MCF 10A (cell line): ENCODE measurements at regions not wholly inside any gene's neighbourhood (a gene's known extent, or its start where the extent isn't known, plus 50 kb on each side); places are given as distances from the start of the nearest gene placed in this dataset.

Experiments
- BruUV-seq: library from RNA; stranded (reverse); fragments of 400-500 nt; replicated peaks from 2 replicates; lab custom pipeline; 2021; lab: Mats Ljungman, UMichigan
- CTCF ChIA-PET: fragments of 300-600 bp; sonication (Branson Sonifier 250); formaldehyde crosslinking; extraction: SDS; loops from one replicate; lab custom pipeline; 2021; ENCODE audit warnings: antibody characterized with exemption, inconsistent platforms; lab: Yijun Ruan, JAX
- POLR2A ChIA-PET: fragments of 300-600, 350-650 bp; sonication (Branson Sonifier 250); formaldehyde crosslinking; extraction: SDS; loops from one replicate; lab custom pipeline; 2020; ENCODE audit warnings: antibody characterized with exemption, inconsistent platforms; lab: Yijun Ruan, JAX
- DNase-seq: peaks from one replicate; pipeline ENCODE4 v3.0.0-alpha.2; 2018; ENCODE audit not compliant: unreplicated experiment
- H3K27ac Mint-ChIP-seq: one replicate; pipeline ENCODE4 v1.8.0; 2022; ENCODE audit warnings: mild to moderate bottlenecking, low read depth, mixed read lengths; ENCODE audit not compliant: unreplicated experiment
- H3K27me3 Mint-ChIP-seq: one replicate; pipeline ENCODE4 v1.8.0; 2022; ENCODE audit warnings: mixed read lengths; ENCODE audit not compliant: insufficient read depth, unreplicated experiment
- H3K36me3 Mint-ChIP-seq: one replicate; pipeline ENCODE4 v1.8.0; 2022; ENCODE audit warnings: mild to moderate bottlenecking, moderate library complexity, mixed read lengths; ENCODE audit not compliant: insufficient read depth, unreplicated experiment
- H3K4me1 Mint-ChIP-seq: one replicate; pipeline ENCODE4 v1.8.0; 2022; ENCODE audit warnings: mixed read lengths; ENCODE audit not compliant: insufficient read depth, unreplicated experiment
- H3K4me3 Mint-ChIP-seq: one replicate; pipeline ENCODE4 v1.8.0; 2022; ENCODE audit warnings: mild to moderate bottlenecking, moderate library complexity, mixed read lengths; ENCODE audit not compliant: unreplicated experiment
- H3K9me3 Mint-ChIP-seq: one replicate; pipeline ENCODE4 v1.8.0; 2022; ENCODE audit warnings: mixed read lengths; ENCODE audit not compliant: unreplicated experiment
- CTCF ChIP-seq: fragments of 200-600 bp; IDR thresholded peaks from one replicate; pipeline ENCODE4 v1.8.0; 2022; ENCODE audit warnings: antibody characterized with exemption, mild to moderate bottlenecking; ENCODE audit not compliant: unreplicated experiment
- intact Hi-C: fragments of 100-400 bp; cut with micrococcal nuclease; formaldehyde crosslinking; loops from 2 replicates; pipeline ENCODE4 v1.14.1; 2022

DNA sequence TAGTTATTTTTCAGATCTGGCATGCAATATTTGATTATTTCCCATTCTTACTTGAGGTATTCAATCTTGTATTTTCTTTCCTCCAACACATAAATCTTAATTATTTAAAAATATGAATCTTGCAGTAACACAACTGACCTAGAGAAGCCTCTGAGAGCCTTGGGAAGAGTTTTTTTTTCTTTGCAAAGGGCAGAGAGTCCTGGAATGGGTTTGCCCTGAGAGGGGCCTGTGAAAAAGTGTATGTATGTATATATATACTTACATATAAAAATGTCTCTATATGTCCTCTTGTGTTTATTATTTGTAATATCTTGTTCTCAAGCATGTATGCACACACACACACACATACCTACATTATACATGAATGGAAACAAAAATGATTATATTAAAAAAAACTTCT is 801.2 kb upstream of the SLITRK1 start:
- no peak for TF ChIP-seq CTCF
- no peak for DNase-seq
- intact Hi-C loops, result no loop called here
- BruUV-seq, result no TSS peak
- Mint-ChIP-seq H3K36me3 (peaks cover 7% of the 10 kb centered on the region), H3K4me3 (no peak overlapping the region), H3K4me1 (peaks cover 8% of the 10 kb centered on the region), H3K27ac (no peak overlapping the region), H3K27me3 (no peaks in the 10 kb centered on the region), H3K9me3 (no peaks in the 10 kb centered on the region)
- CTCF ChIA-PET, result no interaction called here
- POLR2A ChIA-PET, result no interaction called here

DNA sequence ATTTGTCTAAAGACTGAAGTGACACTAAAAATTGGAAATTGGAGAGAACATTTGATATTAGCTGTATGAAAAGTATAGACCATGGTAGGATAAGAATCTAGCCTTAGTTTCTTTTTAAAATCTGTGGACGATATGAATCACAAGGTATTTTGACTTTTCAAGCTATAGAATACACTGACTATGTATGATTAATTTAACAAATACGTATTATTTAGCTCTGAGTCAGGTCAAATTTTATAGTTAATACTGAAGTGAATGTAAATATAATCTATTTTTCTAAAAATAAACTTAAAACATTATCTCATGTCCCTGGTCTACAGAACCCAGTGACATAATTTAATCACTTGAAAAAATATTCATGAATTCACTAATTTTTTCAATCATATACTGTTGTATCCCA is 795.6 kb upstream of the SLITRK1 start:
- ChIA-PET CTCF (interaction anchor here (1.2 kb wide), 1 partner anchor 10 kb away, joined by 3 read pairs; no protein-coding TSS in a partner anchor), POLR2A (no interaction called here)
- TF ChIP-seq CTCF, result no peak
- Mint-ChIP-seq H3K4me3 (no peak overlapping the region), H3K9me3 (no peaks in the 10 kb centered on the region), H3K27ac (no peak overlapping the region), H3K27me3 (no peaks in the 10 kb centered on the region), H3K4me1 (no peaks in the 10 kb centered on the region), H3K36me3 (no peaks in the 10 kb centered on the region)
- no peak for DNase-seq
- intact Hi-C loops, result no loop called here
- no TSS peak for BruUV-seq

- H3K27me3 Mint-ChIP-seq, result no peaks in the 10 kb centered on the region
- BruUV-seq, result no TSS peak
- H3K4me3 Mint-ChIP-seq, result no peak overlapping the region
- TF ChIP-seq CTCF, result no peak
- no peaks in the 10 kb centered on the region for H3K9me3 Mint-ChIP-seq
- CTCF ChIA-PET, result no interaction called here
- H3K4me1 Mint-ChIP-seq, result no peaks in the 10 kb centered on the region
- H3K36me3 Mint-ChIP-seq, result no peaks in the 10 kb centered on the region
- H3K27ac Mint-ChIP-seq, result no peak overlapping the region
- DNase-seq, result no peak
- intact Hi-C loops, result no loop called here
- POLR2A ChIA-PET, result no interaction called here
Observed at GRCh38 chr13:84672616-84673015, 790.3 kb upstream of the SLITRK1 start.

DNA sequence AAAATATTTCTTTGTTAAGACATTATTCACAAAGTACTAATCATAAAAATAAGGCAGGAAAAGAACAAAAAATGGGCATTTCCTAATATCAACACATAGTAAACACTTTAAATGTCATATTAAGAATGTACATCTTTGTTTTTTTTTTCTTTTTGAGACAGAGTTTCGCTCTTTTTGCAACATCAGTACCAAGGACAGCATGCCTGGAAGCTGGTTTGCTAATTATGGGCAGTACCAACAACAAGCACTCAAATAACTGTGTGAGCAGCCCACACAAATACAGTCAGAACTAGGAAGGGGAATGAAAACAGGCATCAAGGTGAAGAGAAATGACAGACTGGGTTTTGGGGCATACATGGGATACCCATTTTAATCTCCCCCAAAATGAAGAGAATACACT is 788.0 kb upstream of the SLITRK1 start:
- BruUV-seq, result no TSS peak
- Mint-ChIP-seq H3K36me3 (no peaks in the 10 kb centered on the region), H3K27me3 (no peaks in the 10 kb centered on the region), H3K4me1 (no peaks in the 10 kb centered on the region), H3K4me3 (no peak overlapping the region), H3K9me3 (no peaks in the 10 kb centered on the region), H3K27ac (no peak overlapping the region)
- DNase-seq, result no peak
- ChIA-PET POLR2A (no interaction called here), CTCF (no interaction called here)
- TF ChIP-seq CTCF, result no peak
- intact Hi-C loops, result no loop called here
